Activated CD4-positive, alpha-beta memory T cell treated with anti-CD3 and anti-CD28 coated beads, Interleukin-2, amount 10 ng/mL, durations not matched to agents 7 days and 5 days (primary cell): ENCODE measurements at regions not wholly inside any gene's neighbourhood (a gene's known extent, or its start where the extent isn't known, plus 50 kb on each side); places are given as distances from the start of the nearest gene placed in this dataset.
"Not testable (repeated sequence)": the region's sequence is repeated elsewhere in the genome, so short reads cannot be mapped to it uniquely, and the experiment has no call there.

Experiments
- CTCF ChIA-PET: fragments of 350-600 bp; sonication (Branson Sonifier 250); formaldehyde crosslinking; loops from one replicate; lab custom pipeline; 2021; ENCODE audit warnings: antibody characterized with exemption, inconsistent platforms; lab: Charles Lee
- POLR2A ChIA-PET: fragments of 350-600 bp; sonication (Branson Sonifier 250); formaldehyde crosslinking; loops from one replicate; lab custom pipeline; 2021; ENCODE audit warnings: antibody characterized with exemption; lab: Charles Lee
- DNase-seq: peaks from one replicate; pipeline ENCODE4 v3.0.0-alpha.2; 2020
- H3K27ac Mint-ChIP-seq: one replicate; pipeline ENCODE4 v1.8.0; 2021; ENCODE audit warnings: mild to moderate bottlenecking, mixed read lengths
- H3K27me3 Mint-ChIP-seq: one replicate; pipeline ENCODE4 v1.8.0; 2021; ENCODE audit warnings: mixed read lengths
- H3K36me3 Mint-ChIP-seq: one replicate; pipeline ENCODE4 v1.8.0; 2021; ENCODE audit warnings: low read depth, mixed read lengths
- H3K4me1 Mint-ChIP-seq: one replicate; pipeline ENCODE4 v1.8.0; 2021; ENCODE audit warnings: mixed read lengths
- H3K4me3 Mint-ChIP-seq: one replicate; pipeline ENCODE4 v1.8.0; 2021; ENCODE audit warnings: mild to moderate bottlenecking, mixed read lengths
- H3K9me3 Mint-ChIP-seq: one replicate; pipeline ENCODE4 v1.8.0; 2021; ENCODE audit warnings: mixed read lengths

DNA sequence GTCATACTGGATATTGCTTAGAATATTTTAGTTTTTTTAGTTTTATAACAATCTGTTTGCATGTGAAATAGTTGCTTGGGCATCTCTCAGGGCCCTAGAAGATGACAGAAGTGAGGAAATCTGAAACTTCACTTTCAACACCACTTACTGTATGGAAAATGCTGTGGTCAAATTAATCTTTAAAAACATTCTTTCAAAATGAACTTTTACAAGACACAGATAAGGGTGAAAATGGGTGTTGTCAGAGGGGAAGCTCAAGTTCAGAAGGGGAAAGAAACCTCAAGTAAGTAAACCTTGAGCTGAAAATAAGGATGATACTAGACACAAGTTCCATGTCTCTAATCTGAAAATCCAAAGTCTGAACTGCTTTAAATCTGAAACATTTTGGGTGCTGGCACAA, 1840.1 kb upstream of the RAG2 start:
- H3K4me1 Mint-ChIP-seq = no peaks in the 10 kb centered on the region
- CTCF ChIA-PET = no interaction called here
- no peaks in the 10 kb centered on the region for H3K27me3 Mint-ChIP-seq
- DNase-seq = no peak
- no peaks in the 10 kb centered on the region for H3K36me3 Mint-ChIP-seq
- no peak overlapping the region for H3K27ac Mint-ChIP-seq
- no peak overlapping the region for H3K4me3 Mint-ChIP-seq
- peaks cover 7% of the 10 kb centered on the region for H3K9me3 Mint-ChIP-seq
- POLR2A ChIA-PET = no interaction called here

DNA sequence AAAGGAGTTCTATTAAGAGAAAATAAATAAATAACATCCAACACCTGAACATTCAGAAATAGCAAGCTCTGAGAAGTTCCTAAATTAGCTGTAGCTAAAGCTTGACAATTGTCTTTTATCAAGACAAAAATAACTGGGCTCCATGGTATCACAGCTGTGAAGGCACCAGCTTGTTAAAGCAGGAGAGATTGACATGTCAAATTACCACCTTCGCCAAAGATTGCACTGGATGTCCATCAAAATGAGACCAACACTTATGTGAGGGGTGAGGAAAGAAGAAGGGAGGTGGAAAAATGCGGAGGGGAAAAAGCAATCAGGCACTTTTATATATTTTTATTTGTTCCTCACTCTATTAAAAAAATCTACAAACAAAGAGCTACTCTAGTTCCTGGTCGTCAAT, 1827.5 kb upstream of the RAG2 start:
- Mint-ChIP-seq H3K9me3 (peaks cover 7% of the 10 kb centered on the region), H3K4me3 (no peak overlapping the region), H3K36me3 (no peaks in the 10 kb centered on the region), H3K27me3 (no peaks in the 10 kb centered on the region), H3K4me1 (no peaks in the 10 kb centered on the region), H3K27ac (no peak overlapping the region)
- ChIA-PET POLR2A (no interaction called here), CTCF (no interaction called here)
- DNase-seq = no peak

DNA sequence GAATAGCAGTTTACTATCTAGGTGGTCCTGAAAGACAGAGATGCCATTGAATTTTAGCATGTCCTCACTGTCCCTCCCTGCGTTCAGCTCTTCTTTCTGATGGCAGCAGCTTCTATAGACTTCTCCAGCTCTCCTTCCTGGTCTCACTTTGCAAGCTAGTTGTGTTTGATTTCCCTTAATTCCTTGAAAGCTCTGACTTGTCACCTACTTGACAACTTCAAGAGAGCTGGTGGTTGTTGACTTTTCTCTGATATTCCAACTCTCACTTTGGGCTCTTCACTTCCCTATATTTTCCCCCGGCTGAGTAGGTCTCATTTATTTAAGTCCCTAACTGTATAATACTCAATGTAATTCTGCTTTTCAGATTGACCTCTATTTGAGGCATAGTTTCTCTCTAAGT, 1825.0 kb upstream of the RAG2 start:
- Mint-ChIP-seq H3K27ac (no peak overlapping the region), H3K27me3 (no peaks in the 10 kb centered on the region), H3K4me3 (no peak overlapping the region), H3K4me1 (no peaks in the 10 kb centered on the region), H3K36me3 (no peaks in the 10 kb centered on the region), H3K9me3 (peaks cover 7% of the 10 kb centered on the region)
- ChIA-PET CTCF (no interaction called here), POLR2A (no interaction called here)
- DNase-seq = no peak

DNA sequence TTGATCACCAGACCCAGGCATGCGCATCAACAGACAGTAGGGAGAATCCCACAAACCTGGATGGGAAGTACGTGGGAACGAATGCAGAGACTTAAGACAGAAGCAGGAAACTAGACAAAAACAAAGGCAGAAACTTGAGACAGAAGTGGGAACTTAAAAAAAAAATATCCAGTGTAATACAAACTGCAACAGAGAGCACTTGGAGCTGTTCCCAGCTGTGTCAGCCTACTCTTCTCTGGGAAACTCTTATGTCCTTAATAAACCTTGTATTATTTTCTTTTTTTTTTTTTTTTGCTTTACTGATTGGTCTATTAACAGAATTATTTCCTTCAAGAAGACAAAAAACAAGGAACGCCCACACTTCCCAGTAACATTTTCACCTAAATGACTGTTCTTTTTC, 1818.1 kb upstream of the RAG2 start:
- no peaks in the 10 kb centered on the region for H3K27me3 Mint-ChIP-seq
- no peaks in the 10 kb centered on the region for H3K36me3 Mint-ChIP-seq
- CTCF ChIA-PET = no interaction called here
- no peak for DNase-seq
- H3K4me1 Mint-ChIP-seq = no peaks in the 10 kb centered on the region
- POLR2A ChIA-PET = no interaction called here
- no peak overlapping the region for H3K4me3 Mint-ChIP-seq
- H3K27ac Mint-ChIP-seq = no peak overlapping the region
- H3K9me3 Mint-ChIP-seq = peaks cover 26% of the 10 kb centered on the region

DNA sequence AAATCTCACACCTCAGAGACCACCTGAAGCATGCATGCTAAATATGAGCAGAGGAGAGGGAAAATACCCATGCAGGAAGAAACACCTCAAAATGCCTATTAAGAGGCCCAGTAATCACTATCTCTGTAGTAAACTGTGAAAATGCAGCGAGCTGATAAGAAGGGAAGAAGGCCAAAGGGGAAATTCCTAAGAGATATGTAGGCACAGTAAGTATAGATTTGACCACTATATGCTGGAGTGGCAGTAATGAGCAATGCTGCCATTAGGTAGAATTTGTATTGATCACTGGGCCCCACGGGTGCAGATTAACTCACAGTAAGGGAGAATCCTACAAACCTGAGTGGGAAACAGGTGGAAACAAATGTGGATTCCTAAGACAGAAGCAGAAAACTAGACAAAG, 1813.1 kb upstream of the RAG2 start:
- Mint-ChIP-seq H3K4me3 (no peak overlapping the region), H3K36me3 (no peaks in the 10 kb centered on the region), H3K27ac (no peak overlapping the region), H3K9me3 (peaks cover 32% of the 10 kb centered on the region), H3K27me3 (no peaks in the 10 kb centered on the region), H3K4me1 (no peaks in the 10 kb centered on the region)
- DNase-seq = no peak
- CTCF ChIA-PET = no interaction called here
- POLR2A ChIA-PET = no interaction called here

DNA sequence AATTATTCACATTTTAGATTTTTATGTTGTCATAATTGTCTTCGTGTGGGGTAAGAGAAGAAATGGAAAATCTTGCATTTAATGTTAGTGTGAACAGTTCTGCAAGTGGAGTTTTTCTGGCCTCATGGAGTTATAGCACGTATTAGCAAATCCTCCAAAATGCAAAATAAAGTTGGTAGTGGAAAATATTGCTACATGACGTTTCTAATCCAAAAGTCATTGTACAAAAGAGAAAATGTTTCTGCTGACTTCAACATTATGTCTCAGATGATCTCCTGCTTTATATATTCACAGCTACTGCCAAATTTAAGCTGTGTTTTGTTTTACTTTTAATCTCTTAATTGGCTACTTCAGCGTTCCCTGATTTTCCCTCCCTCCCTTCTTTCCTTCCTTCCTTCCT, 1804.0 kb upstream of the RAG2 start:
- Mint-ChIP-seq H3K4me3 (no peak overlapping the region), H3K4me1 (no peaks in the 10 kb centered on the region), H3K9me3 (peaks cover 20% of the 10 kb centered on the region), H3K27me3 (no peaks in the 10 kb centered on the region), H3K27ac (no peak overlapping the region), H3K36me3 (no peaks in the 10 kb centered on the region)
- ChIA-PET POLR2A (no interaction called here), CTCF (no interaction called here)
- DNase-seq = no peak

DNA sequence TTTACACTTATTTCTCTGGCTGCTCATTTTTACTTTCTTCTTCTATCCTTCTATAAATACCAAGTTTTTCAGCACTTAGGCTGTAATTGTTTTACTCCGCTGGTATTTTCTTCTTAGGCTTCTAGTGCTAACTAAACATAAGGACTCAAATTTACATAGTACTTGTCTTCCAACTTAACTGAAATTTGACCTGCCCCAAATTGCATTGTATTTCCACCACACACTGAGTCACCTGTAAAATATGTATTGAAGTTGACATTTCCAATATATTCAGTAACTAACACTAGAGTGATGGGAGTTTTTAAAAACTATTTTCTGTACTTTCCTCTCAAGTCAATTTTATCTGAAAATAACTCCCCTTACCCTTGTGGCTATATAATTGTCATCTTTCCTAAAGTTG, 1794.1 kb upstream of the RAG2 start:
- H3K4me3 Mint-ChIP-seq = no peak overlapping the region
- no peak for DNase-seq
- H3K27ac Mint-ChIP-seq = no peak overlapping the region
- no peaks in the 10 kb centered on the region for H3K36me3 Mint-ChIP-seq
- POLR2A ChIA-PET = no interaction called here
- no peaks in the 10 kb centered on the region for H3K27me3 Mint-ChIP-seq
- no peaks in the 10 kb centered on the region for H3K4me1 Mint-ChIP-seq
- CTCF ChIA-PET = no interaction called here
- H3K9me3 Mint-ChIP-seq = peaks cover 4% of the 10 kb centered on the region

DNA sequence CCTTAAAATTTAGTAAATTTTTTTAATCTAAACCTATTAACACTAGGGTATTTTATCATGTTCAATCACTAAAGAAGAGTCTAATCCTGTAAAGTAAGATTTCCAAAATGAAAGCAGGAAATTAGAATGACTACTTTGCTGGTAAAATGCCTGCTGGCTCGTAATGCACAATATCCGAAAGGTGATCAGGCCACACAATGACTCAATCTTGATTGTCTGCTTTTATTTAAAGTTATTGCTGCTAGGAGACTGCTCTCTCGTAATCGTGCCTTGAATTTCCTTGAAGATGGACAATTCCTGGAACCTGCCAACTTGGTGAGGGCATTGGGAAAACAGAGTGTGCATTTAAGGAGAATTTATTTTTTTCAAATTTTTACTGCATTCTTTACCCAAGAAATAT, 1786.5 kb upstream of the RAG2 start:
- CTCF ChIA-PET = no interaction called here
- Mint-ChIP-seq H3K36me3 (no peaks in the 10 kb centered on the region), H3K4me1 (no peaks in the 10 kb centered on the region), H3K27ac (no peak overlapping the region), H3K27me3 (no peaks in the 10 kb centered on the region), H3K9me3 (peaks cover 4% of the 10 kb centered on the region), H3K4me3 (no peak overlapping the region)
- POLR2A ChIA-PET = no interaction called here
- no peak for DNase-seq

DNA sequence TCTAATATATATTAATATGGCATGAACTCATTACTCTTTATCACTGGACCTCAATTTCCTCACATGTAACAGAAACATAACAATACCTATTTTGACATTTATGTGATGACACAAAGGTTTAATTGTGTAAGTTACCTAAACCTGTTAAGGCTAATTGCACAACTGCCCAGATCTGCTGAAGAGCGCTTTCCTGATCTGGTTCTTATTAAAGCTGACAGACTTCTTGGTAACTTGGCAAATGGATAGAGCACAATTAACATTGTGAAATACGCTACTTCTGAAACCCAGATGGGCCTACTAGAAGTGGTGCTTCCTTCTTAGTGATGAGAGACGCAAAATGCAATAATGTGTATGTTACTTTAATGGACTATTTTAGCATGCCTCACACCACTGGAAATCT, 1767.2 kb upstream of the RAG2 start:
- H3K4me1 Mint-ChIP-seq = no peaks in the 10 kb centered on the region
- H3K4me3 Mint-ChIP-seq = no peak overlapping the region
- no peak for DNase-seq
- no peaks in the 10 kb centered on the region for H3K36me3 Mint-ChIP-seq
- H3K27me3 Mint-ChIP-seq = no peaks in the 10 kb centered on the region
- no peak overlapping the region for H3K27ac Mint-ChIP-seq
- CTCF ChIA-PET = no interaction called here
- POLR2A ChIA-PET = no interaction called here
- H3K9me3 Mint-ChIP-seq = peaks cover 19% of the 10 kb centered on the region

DNA sequence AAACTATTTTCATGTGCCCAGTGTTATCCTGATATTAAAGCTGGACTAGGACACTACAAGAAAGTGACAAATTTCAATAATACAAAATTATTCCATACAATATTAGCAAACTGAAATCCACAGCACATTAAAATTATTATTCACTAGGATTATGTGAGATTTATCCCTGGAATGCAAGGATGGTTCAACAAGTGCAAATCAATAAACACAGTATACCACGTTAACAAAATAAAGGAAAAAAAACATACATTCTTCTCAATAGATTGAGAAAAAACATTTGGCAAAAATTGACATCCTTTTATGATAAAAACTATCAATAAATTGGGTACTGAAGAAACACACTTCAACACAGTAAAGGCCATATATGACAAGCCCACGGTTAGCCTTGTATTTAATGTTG, 1758.2 kb upstream of the RAG2 start:
- H3K4me1 Mint-ChIP-seq = no peaks in the 10 kb centered on the region

DNA sequence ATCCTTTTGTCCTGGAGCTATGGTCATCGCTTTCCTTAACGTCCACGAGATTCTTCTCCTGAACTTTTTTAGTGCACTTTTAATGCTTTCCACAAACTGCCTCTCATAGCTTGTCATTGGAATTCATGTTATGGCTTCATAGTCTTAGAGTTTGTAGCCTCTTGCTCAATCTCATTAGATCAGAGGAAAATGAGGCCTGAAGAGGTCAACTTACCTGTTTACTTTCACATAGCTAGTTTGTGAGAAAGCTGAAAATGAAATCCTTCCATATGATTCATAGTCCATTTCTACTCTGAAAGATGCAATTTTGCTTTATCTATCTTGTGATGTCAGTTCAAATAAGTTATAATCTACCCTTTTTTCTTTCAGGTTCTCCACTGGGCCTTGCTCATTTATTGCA, 1747.2 kb upstream of the RAG2 start:
- CTCF ChIA-PET = no interaction called here

More for the DNA sequence above, 1758.2 kb upstream of the RAG2 start:
- no peak for DNase-seq
- Mint-ChIP-seq H3K27ac (no peak overlapping the region), H3K27me3 (no peaks in the 10 kb centered on the region), H3K4me3 (no peak overlapping the region), H3K9me3 (peaks cover 5% of the 10 kb centered on the region), H3K36me3 (no peaks in the 10 kb centered on the region)
- ChIA-PET CTCF (no interaction called here), POLR2A (no interaction called here)

DNA sequence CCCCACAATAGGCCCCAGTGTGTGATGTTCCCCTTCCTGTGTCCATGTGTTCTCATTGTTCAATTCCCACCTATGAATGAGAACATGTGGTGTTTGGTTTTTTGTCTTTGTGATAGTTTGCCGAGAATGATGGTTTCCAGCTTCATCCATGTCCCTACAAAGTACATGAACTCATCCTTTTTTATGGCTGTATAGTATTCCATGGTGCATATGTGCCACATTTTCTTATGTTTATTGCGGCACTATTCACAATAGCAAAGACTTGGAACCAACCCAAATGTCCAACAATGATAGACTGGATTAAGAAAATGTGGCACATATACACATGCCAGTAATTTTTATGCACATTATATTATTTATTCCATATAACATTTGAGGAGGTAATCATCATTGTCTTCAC, 1743.6 kb upstream of the RAG2 start:
- H3K36me3 Mint-ChIP-seq, DNase-seq, POLR2A ChIA-PET, H3K4me1 Mint-ChIP-seq, H3K27me3 Mint-ChIP-seq, H3K4me3 Mint-ChIP-seq, CTCF ChIA-PET, H3K27ac Mint-ChIP-seq: not testable (repeated sequence)
- H3K9me3 Mint-ChIP-seq = peaks cover 16% of the 10 kb centered on the region

More for the DNA sequence above, 1747.2 kb upstream of the RAG2 start:
- H3K9me3 Mint-ChIP-seq = peaks cover 11% of the 10 kb centered on the region
- H3K4me1 Mint-ChIP-seq = no peaks in the 10 kb centered on the region
- H3K36me3 Mint-ChIP-seq = no peaks in the 10 kb centered on the region
- H3K27me3 Mint-ChIP-seq = no peaks in the 10 kb centered on the region
- no peak for DNase-seq
- H3K27ac Mint-ChIP-seq = no peak overlapping the region
- no peak overlapping the region for H3K4me3 Mint-ChIP-seq
- POLR2A ChIA-PET = no interaction called here

DNA sequence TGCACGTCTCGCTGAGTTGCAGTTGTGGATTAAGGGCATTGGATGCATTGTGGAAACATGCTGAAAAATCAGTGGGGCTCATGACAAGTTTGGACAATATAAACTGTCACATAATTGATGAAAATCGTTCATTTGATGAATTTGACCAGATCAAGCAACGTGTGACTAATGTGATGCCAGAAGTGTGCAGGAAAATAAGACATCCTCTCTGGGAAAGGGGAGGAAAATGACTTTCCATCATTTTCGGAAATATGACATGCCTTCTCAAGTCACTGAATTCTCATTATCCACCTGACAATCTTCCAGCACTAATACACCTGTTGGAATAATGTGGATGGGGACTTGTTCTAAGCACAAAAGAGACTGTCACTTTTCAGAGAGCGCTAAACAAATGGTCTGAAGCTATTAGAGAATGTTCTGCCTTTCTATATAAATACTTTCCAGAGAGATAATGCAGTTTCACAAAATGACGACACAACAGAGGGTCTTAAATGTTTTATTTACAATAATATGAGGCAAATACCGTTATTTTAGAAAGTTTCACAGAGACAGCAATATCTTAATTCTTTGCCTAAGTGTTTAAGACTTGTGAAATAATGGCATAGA, 1741.9 kb upstream of the RAG2 start:
- no peak overlapping the region for H3K4me3 Mint-ChIP-seq
- CTCF ChIA-PET = no interaction called here
- H3K27ac Mint-ChIP-seq = no peak overlapping the region
- no peak for DNase-seq
- H3K36me3 Mint-ChIP-seq = no peaks in the 10 kb centered on the region
- POLR2A ChIA-PET = no interaction called here
- no peaks in the 10 kb centered on the region for H3K27me3 Mint-ChIP-seq
- H3K9me3 Mint-ChIP-seq = peaks cover 22% of the 10 kb centered on the region
- H3K4me1 Mint-ChIP-seq = no peaks in the 10 kb centered on the region

DNA sequence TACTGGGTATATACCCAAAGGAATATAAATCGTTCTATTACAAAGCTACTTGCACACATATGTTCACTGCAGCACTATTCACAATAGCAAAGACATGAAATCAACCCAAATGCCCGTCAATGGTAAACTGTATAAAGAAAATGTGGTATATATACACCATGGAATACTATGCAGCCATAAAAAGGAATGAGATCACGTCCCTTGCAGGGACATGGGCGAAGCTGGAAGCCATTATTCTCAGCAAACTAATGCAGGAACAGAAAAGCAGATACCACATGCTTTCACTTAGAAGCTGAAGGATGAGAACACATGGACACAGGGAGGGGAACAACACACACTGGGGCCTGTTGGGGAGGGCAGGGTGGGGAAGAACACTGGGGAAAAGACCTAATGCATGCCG, 1740.0 kb upstream of the RAG2 start:
- H3K36me3 Mint-ChIP-seq, H3K27me3 Mint-ChIP-seq, H3K27ac Mint-ChIP-seq, DNase-seq, POLR2A ChIA-PET, CTCF ChIA-PET, H3K4me3 Mint-ChIP-seq, H3K4me1 Mint-ChIP-seq: not testable (repeated sequence)
- H3K9me3 Mint-ChIP-seq = peaks cover 24% of the 10 kb centered on the region
